ENCODE measurements at regions not wholly inside any gene's neighbourhood (a gene's known extent, or its start where the extent isn't known, plus 50 kb on each side); places are given as distances from the start of the nearest gene placed in this dataset.

DNA sequence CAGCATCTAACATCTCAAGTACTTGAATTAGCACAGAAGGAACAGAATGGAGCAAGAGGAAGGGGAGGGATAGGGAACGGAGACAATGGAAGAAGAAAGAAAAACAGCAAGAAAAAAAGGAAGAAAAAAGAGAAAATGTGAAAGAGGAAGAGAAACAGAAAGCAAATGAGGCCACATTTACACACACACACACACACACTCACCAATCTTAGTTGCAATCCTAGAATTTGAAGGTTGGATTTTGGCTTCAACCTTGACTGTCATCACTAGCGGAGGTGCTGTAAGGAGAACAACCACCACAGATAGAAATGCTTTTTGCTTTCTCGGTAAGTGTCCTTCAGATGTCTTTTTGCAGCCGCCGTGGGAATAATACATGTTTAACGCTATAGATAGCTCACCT, 327.1 kb upstream of the NWD2 start:
- H3K4me1 ChIP-seq, result no peaks in the 10 kb centered on the region
- TF ChIP-seq CTCF (IDR thresholded peaks at IDR 0.05), result no peak
- no peak for DNase-seq
- intact Hi-C loops (cut with DNase I; ENCODE audit: low total_unique reads), result no loop called here
- no peaks in the 10 kb centered on the region for H3K9me3 ChIP-seq
- H3K27me3 ChIP-seq, result no peaks in the 10 kb centered on the region
- H3K27ac ChIP-seq, result no peak overlapping the region
- H3K36me3 ChIP-seq, result no peaks in the 10 kb centered on the region
- no peak overlapping the region for H3K4me3 ChIP-seq

DNA sequence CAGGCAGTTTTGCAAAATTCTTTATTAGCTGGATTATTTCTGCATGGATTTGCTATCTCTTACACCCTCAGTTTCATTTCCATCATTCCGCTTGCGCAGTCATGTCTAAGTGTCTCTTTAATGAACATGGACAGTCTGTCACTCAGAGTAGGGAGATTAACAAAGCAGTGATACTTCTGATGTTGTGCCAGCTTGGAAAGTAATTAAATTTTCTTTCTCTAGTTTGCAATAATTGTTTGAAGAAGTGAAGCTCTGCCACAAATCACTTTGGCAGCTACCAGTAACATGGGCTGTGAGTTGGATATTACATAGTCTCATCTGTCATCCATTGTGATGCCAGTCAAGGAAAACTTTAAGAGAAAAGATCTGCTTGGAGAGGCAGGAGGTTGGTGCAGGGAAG, 324.8 kb upstream of the NWD2 start:
- no peak for DNase-seq
- no peaks in the 10 kb centered on the region for H3K36me3 ChIP-seq
- H3K4me1 ChIP-seq, result no peaks in the 10 kb centered on the region
- no peak overlapping the region for H3K27ac ChIP-seq
- H3K4me3 ChIP-seq, result no peak overlapping the region
- no peaks in the 10 kb centered on the region for H3K27me3 ChIP-seq
- intact Hi-C loops (cut with DNase I; ENCODE audit: low total_unique reads), result no loop called here
- TF ChIP-seq CTCF (IDR thresholded peaks at IDR 0.05), result no peak
- no peaks in the 10 kb centered on the region for H3K9me3 ChIP-seq

- no peak for TF ChIP-seq CTCF (IDR thresholded peaks at IDR 0.05)
- DNase-seq, result no peak
- no peak overlapping the region for H3K27ac ChIP-seq
- no peaks in the 10 kb centered on the region for H3K9me3 ChIP-seq
- no peaks in the 10 kb centered on the region for H3K27me3 ChIP-seq
- intact Hi-C loops (cut with DNase I; ENCODE audit: low total_unique reads), result no loop called here
- H3K4me3 ChIP-seq, result no peak overlapping the region
- no peaks in the 10 kb centered on the region for H3K36me3 ChIP-seq
- H3K4me1 ChIP-seq, result no peaks in the 10 kb centered on the region
Observed at GRCh38 chr4:36921476-36922216, 322.9 kb upstream of the NWD2 start.

GRCh38 chr4:36930562-36931111, 313.9 kb upstream of the NWD2 start:
- DNase-seq, result no peak
- H3K36me3 ChIP-seq, result no peaks in the 10 kb centered on the region
- intact Hi-C loops (cut with DNase I; ENCODE audit: low total_unique reads), result no loop called here
- TF ChIP-seq CTCF (IDR thresholded peaks at IDR 0.05), result no peak
- no peak overlapping the region for H3K4me3 ChIP-seq
- H3K27me3 ChIP-seq, result no peaks in the 10 kb centered on the region
- no peaks in the 10 kb centered on the region for H3K4me1 ChIP-seq
- no peak overlapping the region for H3K27ac ChIP-seq
- H3K9me3 ChIP-seq, result no peaks in the 10 kb centered on the region

- Histone ChIP-seq H3K4me1 (no peaks in the 10 kb centered on the region), H3K27me3 (no peaks in the 10 kb centered on the region), H3K9me3 (no peaks in the 10 kb centered on the region), H3K4me3 (no peak overlapping the region), H3K36me3 (no peaks in the 10 kb centered on the region), H3K27ac (no peak overlapping the region)
- intact Hi-C loops (cut with DNase I; ENCODE audit: low total_unique reads), result no loop called here
- no peak for TF ChIP-seq CTCF (IDR thresholded peaks at IDR 0.05)
- no peak for DNase-seq
Observed at GRCh38 chr4:36944232-36944631, 300.3 kb upstream of the NWD2 start.
